ENCODE measurements at regions not wholly inside any gene's neighbourhood (a gene's known extent, or its start where the extent isn't known, plus 50 kb on each side); places are given as distances from the start of the nearest gene placed in this dataset.

DNA sequence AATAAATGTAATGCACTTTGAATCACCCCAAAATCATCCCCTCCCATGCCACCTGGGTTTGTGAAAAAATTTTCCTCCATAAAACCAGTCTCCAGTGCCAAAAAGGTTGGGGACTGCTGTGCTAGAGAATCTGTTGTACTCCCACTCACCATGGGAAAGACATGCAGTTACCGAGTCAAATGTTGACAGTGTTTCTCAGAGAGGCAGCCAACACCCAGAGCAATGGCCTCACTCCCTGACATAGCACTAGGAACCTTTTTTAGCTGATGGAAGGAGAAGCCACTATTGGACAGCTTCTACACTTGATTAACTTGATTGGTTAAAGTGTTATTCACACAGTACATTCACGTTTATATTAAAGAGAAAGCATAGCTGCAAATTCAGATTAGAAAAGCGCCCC is 59.8 kb upstream of the MANEA start:
- no peak for DNase-seq

DNA sequence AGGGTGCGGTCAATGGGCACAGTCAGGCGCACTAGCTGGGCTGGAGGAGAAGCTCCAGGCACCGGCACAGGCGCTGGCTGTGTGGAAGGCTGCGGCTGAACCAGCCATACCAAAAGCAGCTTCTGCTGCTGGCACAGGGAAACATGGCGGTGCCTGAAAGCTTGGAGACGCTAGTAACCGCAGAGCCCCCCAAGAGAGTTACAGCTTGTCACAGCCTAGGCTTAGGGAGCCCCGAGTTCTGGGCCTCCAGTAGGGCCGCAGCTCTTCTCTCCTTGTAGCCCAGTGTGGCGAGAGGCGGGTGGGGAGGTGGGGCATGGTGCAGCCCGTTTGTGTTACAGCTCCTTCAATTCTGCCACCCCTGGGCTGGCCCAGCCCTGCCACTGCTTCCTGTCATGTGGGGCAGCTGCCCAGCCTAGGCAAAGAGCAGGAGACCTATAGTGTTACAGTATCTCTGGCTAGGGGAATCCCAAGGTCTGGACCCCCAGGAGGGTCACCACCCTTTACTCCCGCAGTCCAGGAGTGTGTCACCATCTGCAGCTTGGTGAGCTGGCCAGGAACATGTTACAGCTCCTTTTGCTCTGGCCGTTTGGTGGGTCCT is 58.6 kb upstream of the MANEA start:
- DNase-seq, result no peak

DNA sequence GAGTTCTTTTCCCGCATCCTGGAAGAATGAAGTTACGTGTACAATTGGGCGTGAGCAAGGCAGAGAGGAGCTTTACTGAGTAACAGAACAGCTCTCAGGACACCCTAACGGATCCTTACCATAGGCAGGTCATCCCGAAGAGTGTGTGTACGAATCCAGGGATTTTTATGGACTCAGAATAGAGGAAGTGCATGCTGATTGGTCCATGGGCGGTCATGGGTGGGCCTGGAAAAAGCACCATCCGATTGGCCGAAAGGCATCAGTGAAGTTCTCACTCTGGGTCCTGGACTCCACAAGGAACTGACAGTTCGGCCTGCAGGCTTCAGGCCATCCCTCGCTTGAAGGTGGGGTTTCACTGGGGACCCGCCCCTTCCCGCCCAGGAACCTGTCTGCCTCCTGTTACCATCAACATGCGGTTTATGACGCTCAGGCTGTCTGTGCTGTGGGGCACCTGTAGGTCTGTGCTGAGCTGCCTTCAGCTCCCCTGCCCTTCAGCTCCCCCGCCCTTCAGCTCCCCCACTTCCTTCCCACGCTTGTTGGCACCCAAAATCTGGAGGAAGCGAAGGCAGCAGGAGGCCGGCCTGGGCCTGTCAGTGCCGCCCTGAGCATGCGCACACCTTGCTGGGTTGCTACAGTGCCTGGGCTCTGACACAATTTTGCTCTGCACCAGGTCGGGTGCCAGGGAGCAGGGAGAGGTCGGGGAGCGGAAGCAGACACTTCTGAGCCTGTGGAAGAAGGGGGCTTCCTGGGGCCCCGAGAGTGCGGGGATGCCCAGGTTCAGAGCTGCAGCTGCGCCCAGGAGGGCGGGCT is 57.9 kb upstream of the MANEA start:
- DNase-seq, result no peak

DNA sequence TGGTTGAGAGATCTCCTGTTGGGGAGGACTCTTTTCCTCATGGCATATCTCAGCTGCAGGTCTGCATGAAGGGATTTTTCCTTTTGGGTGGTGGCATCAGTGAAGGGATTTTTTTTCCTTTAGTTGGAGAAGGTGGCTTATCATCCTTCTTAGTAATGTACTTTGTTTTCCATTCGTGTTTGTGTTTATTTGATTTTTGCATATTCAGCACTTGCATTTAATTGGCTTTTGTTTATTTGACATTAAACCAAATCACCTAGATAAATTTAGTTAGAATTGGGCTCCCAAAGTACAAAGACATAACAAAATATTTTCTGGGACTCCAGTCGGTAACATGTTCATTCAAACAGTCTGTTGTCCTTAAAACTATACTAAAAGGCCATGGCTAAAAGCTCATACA is 56.2 kb upstream of the MANEA start:
- DNase-seq, result no peak

All from activated T-cell treated with anti-CD3 and anti-CD28 coated beads, Interleukin-2, amount 50 U/mL, for 1 hour (primary cell).